K562 (cell line): ENCODE measurements at regions not wholly inside any gene's neighbourhood (a gene's known extent, or its start where the extent isn't known, plus 50 kb on each side); places are given as distances from the start of the nearest gene placed in this dataset.

ENCODE experiments used
- ATAC-seq: fragments of 200-7000 bp; cut with Tn5 transposase; 3 replicates; pipeline ENCODE4 v1.9.1; 2020; ENCODE audit warnings: moderate library complexity
- BruUV-seq: library from RNA; stranded (reverse); fragments of 400-500 nt; replicated peaks from 2 replicates; lab custom pipeline; 2021; lab: Mats Ljungman, UMichigan
- CTCF ChIA-PET: fragments of 300-600 bp; formaldehyde crosslinking; extraction: SDS; loops from one replicate; lab custom pipeline; 2021; ENCODE audit warnings: low intra/inter-chr PET ratio; lab: Yijun Ruan, JAX
- POLR2A ChIA-PET: fragments of 300-600, 350-650 bp; sonication (Branson Sonifier 250); formaldehyde crosslinking; extraction: SDS; loops from one replicate; lab custom pipeline; 2021; ENCODE audit warnings: antibody characterized with exemption, inconsistent platforms; lab: Yijun Ruan, JAX
- DNase-seq, 4 experiments: peaks; one replicate each; pipeline versions ENCODE4 v3.0.0 to v3.0.0-alpha.2; 2011 to 2018; ENCODE audit warnings: low spot score in 3 of 4, mixed read lengths in 3 of 4; ENCODE audit errors: extremely low read depth in 1 of 4
- FAIRE-seq: peaks from 2 replicates; lab custom pipeline; 2011; peaks lifted over from hg19 to GRCh38; lab: Jason Lieb, UNC
- H2AFZ ChIP-seq: 2 replicates; pipeline ENCODE4 v1.6.0; 2011; ENCODE audit warnings: low read depth, low read length, control low read depth, inconsistent platforms
- H3K27ac ChIP-seq: fragments of 200-600 bp; 3 replicates; pipeline ENCODE4 v1.8.0; 2011; ENCODE audit warnings: low read depth, mild to moderate bottlenecking, control low read depth, inconsistent platforms, low read length, moderate library complexity, mixed read lengths; ENCODE audit errors: extremely low read depth
- H3K27me3 ChIP-seq, 2 experiments: fragments of 300-600 bp in 1 of 2; 2 replicates in 1 of 2; 3 replicates in 1 of 2; pipeline versions ENCODE4 v1.6.0 to v1.8.0; 2011; ENCODE audit warnings: inconsistent platforms in 2 of 2, low read length in 2 of 2, mild to moderate bottlenecking in 1 of 2, mixed read lengths in 1 of 2, moderate library complexity in 1 of 2; ENCODE audit not compliant: control insufficient read depth in 2 of 2, insufficient read depth in 2 of 2
- H3K36me3 ChIP-seq: fragments of 300-600 bp; 3 replicates; pipeline ENCODE4 v1.8.0; 2011; ENCODE audit warnings: mild to moderate bottlenecking, low read length, inconsistent platforms; ENCODE audit not compliant: control insufficient read depth, insufficient read depth
- H3K4me1 ChIP-seq, 2 experiments: fragments of 200-600 bp in 1 of 2; replicated peaks in 1 of 2; 2 replicates in 1 of 2; 3 replicates in 1 of 2; pipeline versions ENCODE4 v1.5.1 to v1.8.0; 2011; ENCODE audit warnings: inconsistent platforms in 2 of 2, low read length in 2 of 2, mild to moderate bottlenecking in 1 of 2, mixed read lengths in 1 of 2, moderate library complexity in 1 of 2; ENCODE audit not compliant: control insufficient read depth in 2 of 2, insufficient read depth in 2 of 2
- H3K4me2 ChIP-seq: 2 replicates; pipeline ENCODE4 v1.6.1; 2011; ENCODE audit warnings: low read length, control low read depth, inconsistent platforms, mixed read lengths; ENCODE audit not compliant: insufficient read depth
- H3K4me3 ChIP-seq: fragments of 200-600 bp; sonication (generic), shearing (Covaris generic); 2 replicates; pipeline ENCODE4 v1.5.1; 2016; ENCODE audit warnings: control low read depth, inconsistent platforms
- H3K79me2 ChIP-seq: fragments of 200-600 bp; 3 replicates; pipeline ENCODE4 v1.8.0; 2011; ENCODE audit warnings: low read length, inconsistent platforms; ENCODE audit not compliant: control insufficient read depth, insufficient read depth
- H3K9ac ChIP-seq, 2 experiments: 2 replicates each; pipeline versions ENCODE4 v1.6.0 to v1.6.1; 2011; ENCODE audit warnings: low read depth in 2 of 2, low read length in 2 of 2, control low read depth in 1 of 2, inconsistent platforms in 1 of 2, mild to moderate bottlenecking in 1 of 2, mixed read lengths in 1 of 2; ENCODE audit not compliant: insufficient read depth in 1 of 2
- H3K9me1 ChIP-seq: one replicate; pipeline ENCODE4 v1.6.0; 2011; ENCODE audit warnings: inconsistent platforms, mild to moderate bottlenecking, low read length, moderate library complexity; ENCODE audit not compliant: control insufficient read depth, insufficient read depth
- H3K9me3 ChIP-seq: replicated peaks from 2 replicates; pipeline ENCODE4 v1.5.1; 2011; ENCODE audit warnings: low read depth, low read length, inconsistent platforms; ENCODE audit not compliant: control insufficient read depth, insufficient read depth
- H4K20me1 ChIP-seq: replicated peaks from 2 replicates; pipeline ENCODE4 v1.6.1; 2011; ENCODE audit warnings: low read length, inconsistent platforms, mixed read lengths; ENCODE audit not compliant: control insufficient read depth, insufficient read depth
- ARHGAP35 ChIP-seq: fragments of 450-650 bp; IDR thresholded peaks from 2 replicates; pipeline ENCODE4 v1.6.1; 2018; ENCODE audit not compliant: partially characterized antibody
- CBX5 ChIP-seq: IDR thresholded peaks from 2 replicates; pipeline ENCODE4 v1.6.1; 2014; ENCODE audit warnings: low read depth, borderline replicate concordance
- CTCFL ChIP-seq: IDR thresholded peaks from 2 replicates; pipeline ENCODE4 v1.6.1; 2011; ENCODE audit warnings: borderline replicate concordance, low read depth, mild to moderate bottlenecking, moderate library complexity, low read length; ENCODE audit not compliant: insufficient read depth, poor library complexity, severe bottlenecking
- GATA2 ChIP-seq: sonication (generic); formaldehyde crosslinking; IDR thresholded peaks from 2 replicates; pipeline ENCODE4 v1.4.0; 2020; ENCODE audit warnings: mild to moderate bottlenecking, missing genetic modification reagents
- HBP1 ChIP-seq: fragments of 450-650 bp; formaldehyde crosslinking; IDR thresholded peaks from 2 replicates; pipeline ENCODE4 v1.4.0; 2022; ENCODE audit warnings: missing genetic modification characterization
- KDM1A ChIP-seq, 2 experiments: fragments of 450-650 bp; IDR thresholded peaks; 2 replicates each; pipeline ENCODE4 v1.6.1; 2016; ENCODE audit warnings: mild to moderate bottlenecking in 2 of 2
- MAFF ChIP-seq: IDR thresholded peaks from 2 replicates; pipeline ENCODE4 v1.6.1; 2012; ENCODE audit warnings: low read length, improper control_type of control experiment
- MBD2 ChIP-seq: sonication (generic); IDR thresholded peaks from 2 replicates; pipeline ENCODE4 v1.6.1; 2016; ENCODE audit warnings: low read depth, borderline replicate concordance
- MITF ChIP-seq: IDR thresholded peaks from 2 replicates; pipeline ENCODE4 v1.6.1; 2014; ENCODE audit warnings: antibody characterized with exemption
- POLR2G ChIP-seq: fragments of 200-400 bp; formaldehyde crosslinking; IDR thresholded peaks from 2 replicates; pipeline ENCODE4 v1.6.1; 2017; ENCODE audit warnings: low read depth, mild to moderate bottlenecking, antibody characterized with exemption, low read length, moderate library complexity
- RBM15 ChIP-seq: fragments of 200-400 bp; formaldehyde crosslinking; IDR thresholded peaks from 2 replicates; pipeline ENCODE4 v1.6.1; 2018; ENCODE audit warnings: mild to moderate bottlenecking, low read length, moderate library complexity; ENCODE audit not compliant: insufficient read depth
- TAF1 ChIP-seq: IDR thresholded peaks from 2 replicates; pipeline ENCODE4 v1.6.1; 2011; ENCODE audit warnings: mild to moderate bottlenecking, low read length, moderate library complexity; ENCODE audit not compliant: insufficient read depth, control insufficient read depth, severe bottlenecking; ENCODE audit errors: extremely low read depth
- TBP ChIP-seq: optimal IDR thresholded peaks from 2 replicates; pipeline ENCODE3; 2011; ENCODE audit warnings: low read depth, low read length, improper control_type of control experiment
- THAP12 ChIP-seq: fragments of 250-450 bp; sonication (Bioruptor Pico); IDR thresholded peaks from 2 replicates; pipeline ENCODE4 v1.9.0; 2021; ENCODE audit warnings: mild to moderate bottlenecking, inconsistent platforms
- ZNF695 ChIP-seq: fragments of 450-650 bp; formaldehyde crosslinking; IDR thresholded peaks from 2 replicates; pipeline ENCODE4 v1.4.0; 2020; ENCODE audit warnings: mild to moderate bottlenecking, moderate library complexity
- WGBS: fragments of 100-300 bp; shearing (Covaris generic); methylation state at CpG from one replicate; pipeline ENCODE4 v1.1.6; 2016; ENCODE audit warnings: low coverage, mixed read lengths; ENCODE audit not compliant: insufficient coverage; ENCODE audit errors: missing lambda C conversion rate; 5-methylcytosine and 5-hydroxymethylcytosine counted together
- in situ Hi-C: fragments of 300-500 bp; cut with MboI; formaldehyde crosslinking; loops from 4 replicates; pipeline ENCODE4 v1.15.0; 2018; ENCODE audit warnings: inconsistent platforms, mixed read lengths
- intact Hi-C: fragments of 100-400 bp; cut with micrococcal nuclease; formaldehyde crosslinking; loops from 2 replicates; pipeline ENCODE4 v1.14.2; 2022

GRCh38 chr1:99384021-99384420, 119.7 kb downstream of the PLPPR4 start:
- Histone ChIP-seq H3K36me3 (no peaks in the 10 kb centered on the region), H3K4me1 (no peaks in the 10 kb centered on the region), H3K9me3 (no peaks in the 10 kb centered on the region), H2AFZ (no peak overlapping the region), H3K79me2 (no peaks in the 10 kb centered on the region), H3K4me3 (no peak overlapping the region), H3K9ac (no peak overlapping the region), H3K27ac (no peak overlapping the region), H3K27me3 (no peaks in the 10 kb centered on the region; a peak in 1 of 5 replicates), H4K20me1 (no peaks in the 10 kb centered on the region), H3K9me1 (no peaks in the 10 kb centered on the region), H3K4me2 (no peak overlapping the region)
- ChIA-PET POLR2A (interaction anchor here (0.5 to 0.7 kb wide), 2 partner anchors 163 to 339 kb away, joined by 3 read pairs; no protein-coding TSS in a partner anchor), CTCF (no interaction called here)
- 0% methylated on average over 4 of the region's 4 CpGs for WGBS
- FAIRE-seq = no peak
- in situ Hi-C loops (no loop called here), intact Hi-C loops (no loop called here)
- no TSS peak for BruUV-seq
- no peak for DNase-seq
- ATAC-seq = no peak
- TF ChIP-seq POLR2G (no peak), THAP12 (CRISPR knock-in tag) (no peak), MAFF (no peak), RBM15 (no peak), KDM1A (IDR thresholded peaks at IDR 0.05) (no peak), TAF1 (no peak), TBP (no peak), MBD2 (no peak), HBP1 (CRISPR knock-in tag) (no peak), CBX5 (no peak), MITF (no peak), CTCFL (no peak), ZNF695 (CRISPR knock-in tag) (no peak), ARHGAP35 (no peak), GATA2 (CRISPR knock-in tag) (no peak)
